ENCODE measurements at regions not wholly inside any gene's neighbourhood (a gene's known extent, or its start where the extent isn't known, plus 50 kb on each side); places are given as distances from the start of the nearest gene placed in this dataset.
A peak's percentile ranks its signal among the peaks of the same experiment; 100 is the strongest.
"Not testable (repeated sequence)": the region's sequence is repeated elsewhere in the genome, so short reads cannot be mapped to it uniquely, and the experiment has no call there.

DNA sequence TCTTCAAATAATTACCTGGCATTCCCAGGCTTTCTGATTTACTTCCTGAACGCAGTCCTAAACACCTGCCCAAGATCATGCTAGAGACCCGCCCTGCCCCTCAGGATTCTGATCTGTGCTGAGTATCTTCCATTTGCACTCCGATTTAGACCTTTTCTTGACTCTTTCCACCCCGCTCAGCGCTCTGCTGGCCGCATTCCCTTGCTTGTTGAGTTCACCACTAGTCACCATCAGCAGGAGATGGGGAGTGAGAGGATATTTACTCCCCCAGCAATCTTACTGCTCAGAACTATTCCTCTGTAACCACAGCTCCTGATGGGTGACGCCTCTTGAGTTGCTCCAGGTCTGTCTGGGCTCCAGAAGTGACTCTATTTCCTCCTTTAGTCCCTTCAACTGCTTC lies 419.4 kb upstream of the MIR17HG start:
- no peak for FAIRE-seq
- DNase-seq (ENCODE audit: low spot score in 2 of 2) = no peak

DNA sequence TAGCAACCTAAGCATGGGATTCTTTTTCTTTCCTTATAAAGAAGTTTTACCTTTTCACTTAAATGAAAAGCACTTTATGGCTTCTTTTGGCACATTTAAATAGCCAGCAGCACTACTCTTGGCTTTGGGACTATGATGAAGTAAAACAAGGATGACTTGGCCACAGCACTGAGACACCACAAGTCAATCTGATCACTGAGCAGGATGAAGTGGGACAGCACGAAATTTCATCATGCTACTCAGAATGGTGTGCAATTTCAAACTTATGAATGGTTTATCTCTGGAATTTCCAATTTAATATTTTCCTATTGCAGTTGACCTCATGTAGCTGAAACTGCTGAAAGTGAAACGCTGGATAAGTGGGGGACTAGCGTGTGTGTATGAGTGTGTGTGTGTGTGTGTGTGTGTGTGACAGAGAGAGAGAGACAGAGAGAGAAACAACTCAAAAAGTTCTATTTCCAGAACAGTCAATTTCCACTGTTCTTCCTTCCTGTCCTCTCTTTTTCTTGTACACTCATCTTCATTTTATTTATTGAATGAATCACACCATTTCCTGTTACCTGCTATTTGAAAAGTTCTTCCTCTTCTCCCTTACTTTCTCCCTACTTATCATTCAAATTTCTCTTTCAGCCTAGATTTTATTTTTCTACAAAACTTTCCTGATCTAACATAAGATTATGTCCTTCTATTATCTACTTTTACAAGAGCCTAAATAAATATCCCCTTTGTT lies 414.2 kb upstream of the MIR17HG start:
- DNase-seq (ENCODE audit: low spot score in 2 of 2) (no peak), FAIRE-seq (no peak)

DNA sequence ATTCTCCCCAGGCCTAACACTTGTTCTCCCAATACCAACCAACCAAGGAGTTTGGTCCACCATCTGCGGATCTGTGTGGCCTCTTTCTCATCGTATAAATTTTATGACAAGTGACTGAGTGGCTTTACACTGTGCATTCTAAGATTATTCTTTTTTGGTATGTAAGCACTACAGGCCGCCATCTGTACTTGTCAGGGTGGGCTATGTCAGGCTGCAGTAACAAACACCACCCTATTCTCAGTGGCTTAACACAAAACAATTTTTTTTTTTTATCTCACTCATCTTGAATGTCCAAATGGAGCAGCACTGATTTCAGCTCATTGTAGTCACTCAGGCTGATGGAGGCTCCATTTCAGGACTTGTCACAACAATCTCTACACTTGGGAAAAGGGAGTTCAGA lies 412.7 kb upstream of the MIR17HG start:
- FAIRE-seq = no peak

DNA sequence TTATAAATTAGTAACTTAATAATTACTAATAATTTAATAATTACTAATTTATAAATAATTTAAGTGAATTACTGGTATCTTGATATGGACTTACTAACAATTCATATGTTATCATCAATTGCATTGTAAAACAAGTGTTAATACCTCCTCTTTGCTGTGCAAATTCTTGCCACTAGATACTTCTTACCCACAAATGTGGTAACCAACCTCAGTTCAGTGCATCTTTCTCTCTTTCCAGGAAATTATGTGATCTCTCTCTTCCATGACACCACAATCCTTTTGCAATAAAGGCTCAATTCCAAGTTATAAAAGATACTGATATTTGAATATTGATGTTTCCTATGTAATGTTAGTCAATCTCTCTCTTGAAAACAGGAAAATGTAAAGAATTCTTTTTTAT lies 408.6 kb upstream of the MIR17HG start:
- no peak for DNase-seq (ENCODE audit: low spot score in 2 of 2)
- no peak for FAIRE-seq

More for the DNA sequence above, 412.7 kb upstream of the MIR17HG start:
- no peak for DNase-seq (ENCODE audit: low spot score in 2 of 2)

DNA sequence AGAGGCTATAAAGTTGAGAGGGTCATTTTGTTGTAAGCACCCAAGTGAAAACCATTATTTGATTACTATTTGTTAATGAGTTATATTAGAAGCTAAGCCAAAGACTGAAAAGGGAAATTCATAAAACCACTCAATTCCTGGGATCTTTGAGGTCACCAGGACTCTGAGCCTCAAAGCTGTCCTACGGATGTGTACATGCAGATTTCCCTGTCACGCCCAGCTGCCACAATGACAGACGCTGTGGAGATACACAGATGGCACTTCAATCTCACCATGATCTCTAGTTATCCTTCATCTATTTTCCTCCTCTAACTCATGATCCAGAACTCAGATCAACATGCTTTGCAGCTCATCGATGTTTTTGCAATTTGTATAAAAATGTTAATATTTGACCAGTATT lies 403.5 kb upstream of the MIR17HG start:
- FAIRE-seq (no peak), DNase-seq (ENCODE audit: low spot score in 2 of 2) (no peak)

DNA sequence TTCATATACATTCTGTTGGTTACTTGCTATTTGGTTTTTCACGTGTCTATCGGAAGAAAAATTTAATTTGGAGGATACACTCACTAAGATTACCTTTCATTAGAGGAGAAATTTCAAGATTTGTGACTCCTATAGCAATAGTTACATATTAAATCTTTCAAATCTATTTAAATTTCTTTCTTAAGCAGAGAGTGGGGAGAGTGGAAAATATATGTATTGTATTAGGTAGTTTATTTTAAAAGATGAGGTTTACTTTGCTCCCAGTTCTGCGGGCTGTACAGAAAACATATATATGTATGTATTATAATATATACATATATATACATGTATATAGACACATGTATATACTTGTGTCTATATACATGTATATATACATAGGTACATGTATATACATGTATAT lies 402.3 kb upstream of the MIR17HG start:
- FAIRE-seq; DNase-seq (ENCODE audit: low spot score in 2 of 2): not testable (repeated sequence)

DNA sequence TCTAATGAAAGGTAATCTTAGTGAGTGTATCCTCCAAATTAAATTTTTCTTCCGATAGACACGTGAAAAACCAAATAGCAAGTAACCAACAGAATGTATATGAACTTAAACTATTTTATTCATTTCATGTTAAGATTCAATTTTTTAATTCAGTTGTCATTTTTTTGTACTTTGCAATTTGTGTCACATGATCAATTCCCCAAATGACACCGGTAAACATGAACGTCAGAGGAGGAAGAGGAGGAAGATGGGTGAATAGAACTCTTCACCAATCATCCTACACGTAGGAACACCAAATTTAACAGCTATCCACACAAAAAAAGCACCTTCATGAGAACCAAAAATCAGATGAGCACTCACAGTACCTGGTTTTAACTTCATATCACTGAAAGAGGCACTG lies 401.4 kb upstream of the MIR17HG start:
- FAIRE-seq; DNase-seq (ENCODE audit: low spot score in 2 of 2): not testable (repeated sequence)

DNA sequence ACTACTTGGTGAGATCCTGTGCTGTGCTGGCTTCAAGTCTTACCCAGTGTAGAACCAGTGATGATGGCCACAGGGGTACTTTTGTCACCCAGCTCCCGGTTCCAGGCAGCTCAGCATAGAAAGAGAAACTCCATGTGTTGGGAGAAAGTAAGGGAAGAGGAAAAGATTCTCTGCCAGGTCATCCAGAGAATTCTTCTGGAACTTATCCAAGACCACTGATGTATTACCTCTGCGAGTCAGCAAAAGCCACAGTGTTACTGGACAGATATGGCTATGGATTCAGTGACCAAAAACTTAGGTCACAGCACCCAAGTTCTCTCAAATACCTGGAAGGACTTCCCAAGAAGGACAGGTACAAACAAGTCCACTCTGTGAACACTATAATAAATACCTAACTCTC lies 399.5 kb upstream of the MIR17HG start:
- DNase-seq (ENCODE audit: low spot score in 2 of 2) = no peak
- no peak for FAIRE-seq

DNA sequence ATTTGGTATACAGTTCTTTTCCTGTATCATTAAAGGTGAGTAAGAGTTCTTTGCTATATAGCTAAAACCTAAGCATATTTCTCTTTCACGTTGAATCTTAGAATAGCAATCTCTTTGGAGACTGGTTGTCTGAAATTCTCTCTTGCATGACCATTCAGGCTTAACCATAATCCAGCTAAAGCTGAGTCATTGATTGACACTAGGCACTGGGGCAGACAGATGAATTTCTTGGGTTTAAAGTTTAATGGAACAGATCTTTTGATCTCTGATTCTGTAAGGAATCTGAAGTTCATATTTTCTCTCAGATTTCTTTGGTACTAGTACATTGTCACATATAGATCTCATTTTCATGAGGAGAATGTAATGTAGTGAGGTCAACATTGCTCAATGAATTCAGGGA lies 397.3 kb upstream of the MIR17HG start:
- DNase-seq (ENCODE audit: low spot score in 2 of 2) (no peak), FAIRE-seq (no peak)

DNA sequence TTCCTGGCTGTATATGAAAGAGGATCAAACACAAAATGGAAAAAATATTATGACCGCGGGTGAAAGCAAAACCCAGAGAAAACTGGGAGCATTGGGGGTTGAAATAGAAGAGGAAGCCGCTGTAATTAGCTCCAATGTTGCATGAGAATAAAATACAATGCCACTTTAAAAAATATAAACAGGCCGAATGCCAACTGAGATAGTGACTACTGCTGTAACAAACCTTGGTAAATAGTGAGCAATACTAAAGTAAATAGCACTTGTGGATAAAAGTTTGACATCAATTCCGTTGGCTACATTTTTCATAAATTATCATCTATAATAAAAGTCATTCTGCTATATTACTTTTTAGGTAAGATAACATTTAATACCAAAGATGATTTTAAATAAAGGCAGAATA lies 395.8 kb upstream of the MIR17HG start:
- DNase-seq (ENCODE audit: low spot score in 2 of 2) = no peak
- FAIRE-seq = no peak

DNA sequence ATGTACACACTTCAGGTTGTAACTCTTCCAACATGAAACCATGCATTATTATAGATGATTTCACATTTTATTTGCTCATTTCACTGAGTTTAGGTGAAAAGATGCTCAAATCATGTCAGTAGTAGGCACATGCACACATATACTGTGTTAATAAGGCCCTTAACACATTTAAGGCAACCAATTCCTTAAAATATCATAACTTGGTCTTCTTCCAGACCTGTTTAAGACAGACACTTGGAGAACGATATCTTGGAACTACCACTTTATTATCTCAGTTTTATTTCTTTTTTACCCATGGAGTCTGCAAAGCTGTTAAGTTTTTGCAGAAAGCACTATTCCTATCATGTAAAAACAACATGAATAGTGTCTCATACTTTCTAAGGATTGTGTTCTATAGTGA lies 395.2 kb upstream of the MIR17HG start:
- no peak for FAIRE-seq

DNA sequence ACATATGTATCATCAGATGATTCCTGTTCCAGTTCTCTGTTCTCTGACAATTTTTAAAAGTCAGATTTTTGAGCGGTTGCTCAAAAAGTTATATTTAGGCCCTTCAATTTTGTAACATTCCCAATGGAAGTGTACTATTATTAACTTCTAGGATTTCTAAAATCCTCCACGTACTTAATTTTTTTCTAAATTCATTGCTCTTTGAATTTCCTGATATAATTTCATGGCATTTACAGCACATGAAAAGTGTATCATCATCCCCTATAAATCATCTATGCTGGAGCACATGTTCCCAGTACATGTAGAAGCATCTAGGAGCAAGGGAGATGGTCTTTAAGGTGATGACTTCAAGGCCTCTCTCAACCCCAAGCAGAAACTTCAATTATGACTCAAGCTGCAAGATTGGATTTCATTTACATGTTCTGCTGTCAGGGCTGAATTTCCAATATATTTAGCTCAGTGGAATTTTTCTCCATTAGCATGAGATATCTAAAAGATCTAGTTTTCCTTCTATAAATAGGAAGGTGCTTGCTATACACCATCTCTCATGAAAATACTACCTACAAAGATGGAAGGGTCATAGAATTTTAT lies 392.8 kb upstream of the MIR17HG start:
- DNase-seq (ENCODE audit: low spot score in 2 of 2) (no peak), FAIRE-seq (no peak)

More for the DNA sequence above, 395.2 kb upstream of the MIR17HG start:
- DNase-seq (ENCODE audit: low spot score in 2 of 2) = no peak

DNA sequence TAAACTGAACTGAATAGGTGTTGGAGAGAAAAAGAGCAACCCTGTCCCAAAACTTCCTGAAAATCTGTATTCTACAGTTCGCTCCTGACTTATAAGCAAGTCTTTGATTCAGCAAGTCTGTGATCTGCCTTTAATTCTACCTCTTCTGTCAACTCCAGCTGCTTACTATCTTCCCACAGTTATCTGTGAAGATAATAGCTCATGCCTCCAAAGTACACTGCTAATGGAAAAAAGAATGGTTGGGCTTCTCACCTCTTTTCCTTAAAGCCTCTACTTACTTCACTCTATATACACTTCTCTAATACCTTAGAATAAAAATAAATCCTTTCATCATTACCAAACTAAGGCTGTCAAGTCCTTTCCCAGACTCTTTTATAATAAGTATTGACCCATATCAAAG lies 391.5 kb upstream of the MIR17HG start:
- no peak for FAIRE-seq
- no peak for DNase-seq (ENCODE audit: low spot score in 2 of 2)

DNA sequence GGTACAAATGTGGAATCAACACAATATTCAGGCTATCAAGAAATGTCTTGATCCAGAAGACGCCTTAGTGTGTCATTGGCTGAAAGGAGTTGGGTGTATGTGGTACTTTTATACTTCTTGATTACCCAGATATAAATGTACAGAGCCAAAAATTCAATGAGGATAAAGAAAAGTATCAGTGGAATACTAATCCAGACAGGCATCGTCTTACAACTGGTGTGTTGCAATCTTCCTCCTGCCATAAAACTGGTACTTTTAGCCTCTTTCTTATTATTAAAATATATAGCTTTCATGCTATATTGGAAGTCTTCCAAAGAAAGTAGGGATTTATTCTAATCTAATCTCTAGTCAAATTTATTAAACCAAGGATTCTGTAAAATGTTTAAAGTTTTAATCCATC lies 388.6 kb upstream of the MIR17HG start:
- FAIRE-seq = no peak

DNA sequence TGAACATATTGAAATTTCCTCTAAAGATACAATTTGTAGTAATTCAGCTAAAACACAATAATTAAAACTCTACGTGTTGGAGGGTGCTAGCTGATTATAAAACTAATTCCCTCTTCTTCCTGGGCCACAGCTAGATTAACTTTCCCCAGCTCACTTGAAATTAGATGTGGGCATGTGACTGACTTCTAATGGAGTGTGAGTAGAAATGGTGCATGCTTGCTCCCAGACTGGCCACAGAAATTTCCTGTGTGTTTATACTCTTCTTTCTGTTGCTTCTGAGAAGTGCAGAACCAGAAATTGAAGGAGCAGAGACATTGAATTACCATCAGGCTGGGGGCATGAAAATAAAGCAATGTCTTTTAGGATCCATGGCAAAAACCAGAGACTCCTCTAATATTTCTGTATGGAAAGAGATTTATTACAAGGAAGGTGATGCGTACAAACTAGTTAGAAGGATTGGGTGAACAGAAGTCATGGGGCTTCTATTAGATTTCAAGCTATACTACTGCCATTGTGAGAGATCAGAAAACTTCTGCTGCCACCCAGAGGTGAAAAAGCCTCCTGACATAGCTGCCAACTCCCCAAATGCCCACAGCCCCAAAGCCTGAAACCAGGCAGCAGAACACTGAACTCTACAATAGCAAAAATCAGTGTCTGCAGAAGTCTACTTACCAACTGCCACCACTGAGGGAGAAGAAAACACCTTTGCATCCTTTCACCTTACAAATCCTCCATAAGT lies 379.2 kb upstream of the MIR17HG start:
- DNase-seq (ENCODE audit: low spot score in 2 of 2) = peak in 1 of 2 donors; percentile 2
- FAIRE-seq = no peak

More for the DNA sequence above, 388.6 kb upstream of the MIR17HG start:
- no peak for DNase-seq (ENCODE audit: low spot score in 2 of 2)

DNA sequence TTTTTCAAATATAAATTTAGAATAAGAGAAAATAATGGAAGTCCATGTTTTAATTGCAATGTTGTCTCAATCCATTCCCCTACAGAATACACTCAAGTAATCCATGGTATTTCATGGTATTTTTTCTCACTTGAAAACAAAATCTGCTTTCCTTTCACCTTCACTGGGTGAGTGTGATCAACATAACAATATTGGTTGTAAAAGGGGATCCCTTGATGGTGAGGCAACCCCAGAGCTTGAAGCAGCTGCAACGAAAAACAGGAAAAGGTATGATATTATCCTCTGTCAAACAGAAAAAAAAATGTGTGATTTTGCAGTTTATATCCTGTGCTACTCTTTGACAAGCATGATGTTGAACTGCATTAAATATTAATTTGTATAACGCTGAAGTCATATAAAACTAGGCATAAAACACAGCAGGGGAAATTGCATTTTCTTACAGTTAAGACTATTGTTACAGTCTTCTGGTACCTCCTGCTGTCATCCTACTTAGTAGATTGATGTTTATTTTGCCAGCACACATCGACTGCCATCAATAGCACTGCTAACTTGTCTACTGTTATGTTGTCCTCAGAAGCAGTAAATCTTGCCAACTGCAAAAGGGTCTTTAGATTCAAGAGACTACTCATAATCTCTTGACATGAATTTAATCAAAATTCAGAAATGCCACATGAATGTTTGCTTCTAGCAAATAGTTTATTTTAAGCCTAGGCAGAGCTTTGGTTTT lies 373.1 kb upstream of the MIR17HG start:
- DNase-seq (ENCODE audit: low spot score in 2 of 2) (no peak), FAIRE-seq (no peak)

DNA sequence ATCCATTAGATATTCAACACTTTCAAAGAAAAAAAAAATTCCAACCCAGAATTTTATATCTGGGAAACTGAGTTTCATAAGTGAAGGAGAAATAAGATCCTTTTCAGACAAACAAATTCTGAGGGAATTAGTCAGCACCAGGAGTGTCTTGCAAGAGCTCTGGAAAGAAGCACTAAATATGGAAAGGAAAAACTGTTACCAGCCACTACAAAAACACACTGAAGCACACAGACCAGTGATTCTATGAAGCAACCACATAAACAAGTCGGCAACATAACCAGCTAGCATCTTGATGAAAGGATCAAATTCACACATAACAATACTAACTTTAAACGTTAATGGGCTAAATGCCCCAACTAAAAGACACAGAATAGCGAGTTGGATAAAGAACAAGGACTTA lies 368.4 kb upstream of the MIR17HG start:
- DNase-seq (ENCODE audit: low spot score in 2 of 2) (no peak), FAIRE-seq (no peak)

DNA sequence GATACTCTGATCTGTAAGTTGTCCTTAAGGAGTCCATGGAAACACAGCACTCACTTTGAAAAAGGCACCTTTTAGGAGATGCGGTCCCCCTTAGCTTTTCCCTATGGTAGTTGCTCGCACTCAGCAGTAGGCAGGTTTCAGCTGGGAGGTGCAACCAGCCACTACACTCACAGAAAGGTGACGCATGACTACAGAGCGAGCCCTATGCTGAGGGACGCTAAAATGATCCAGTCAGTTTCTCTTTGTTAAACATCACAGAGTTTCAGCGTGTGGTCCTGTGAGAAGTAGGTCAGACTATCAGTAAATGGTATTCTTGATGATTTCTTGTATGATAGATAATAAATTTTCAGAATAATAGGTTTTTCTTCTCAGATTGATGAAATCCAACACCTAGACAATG lies 362.7 kb upstream of the MIR17HG start:
- FAIRE-seq (no peak), DNase-seq (ENCODE audit: low spot score in 2 of 2) (no peak)

DNA sequence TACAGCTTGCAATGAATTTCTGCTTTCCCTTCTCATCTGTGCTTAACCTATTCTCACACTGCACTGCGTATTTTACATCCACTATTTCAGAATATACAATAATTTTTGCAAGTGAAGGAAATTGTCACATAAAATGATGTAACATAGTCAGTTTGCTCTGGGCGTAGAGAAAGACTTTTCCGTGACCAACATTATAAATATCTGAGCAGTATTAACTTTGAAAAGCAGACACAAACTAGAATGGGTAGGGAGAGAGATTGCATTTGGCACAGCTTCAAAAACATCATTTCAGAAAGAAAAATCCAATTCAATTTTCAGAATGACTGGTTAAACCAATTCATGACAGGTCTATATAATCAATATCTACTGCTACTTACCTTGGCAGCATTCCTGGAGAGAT lies 352.5 kb upstream of the MIR17HG start:
- no peak for FAIRE-seq
- no peak for DNase-seq (ENCODE audit: low spot score in 2 of 2)

DNA sequence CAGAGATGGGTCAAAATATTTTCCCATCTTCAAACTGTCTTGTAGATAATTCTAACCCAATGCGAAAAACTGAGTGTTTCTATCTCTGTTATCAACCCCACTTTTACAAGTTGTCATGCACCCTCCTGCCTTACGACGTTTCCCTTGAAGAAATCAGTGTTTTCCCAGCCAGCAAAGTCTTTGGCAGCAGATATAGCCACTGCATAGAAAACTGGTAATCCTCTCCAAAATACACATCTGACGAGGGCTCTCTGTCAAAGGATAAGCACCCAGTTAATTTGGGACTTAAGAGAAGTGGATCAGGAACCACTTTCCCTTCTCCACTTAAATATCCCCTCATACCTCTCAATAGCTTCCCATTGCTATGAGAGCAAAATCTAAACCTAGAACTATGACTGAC lies 351.9 kb upstream of the MIR17HG start:
- DNase-seq (ENCODE audit: low spot score in 2 of 2) (no peak), FAIRE-seq (no peak)

DNA sequence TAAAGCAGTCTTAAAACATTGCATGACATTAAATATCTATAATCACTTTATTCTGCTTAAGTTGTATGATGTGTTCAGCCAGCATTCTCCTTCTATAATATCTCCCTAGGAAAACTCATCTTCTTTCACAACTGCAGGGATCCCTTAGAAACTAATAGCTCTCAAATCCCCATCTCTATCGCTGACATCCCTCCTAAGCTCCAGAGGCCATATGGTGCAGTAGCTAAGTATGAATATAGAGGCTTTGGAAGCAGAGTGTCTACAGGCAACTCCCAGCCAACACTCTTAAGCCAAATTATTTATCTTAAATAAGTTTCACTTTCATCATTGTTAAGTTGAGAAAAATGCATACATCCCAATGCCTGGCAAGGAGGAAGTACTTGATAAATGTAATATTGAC lies 349.5 kb upstream of the MIR17HG start:
- DNase-seq (ENCODE audit: low spot score in 2 of 2) (no peak), FAIRE-seq (no peak)

All from frontal cortex (tissue), 3 donors.